ENCODE measurements at regions not wholly inside any gene's neighbourhood (a gene's known extent, or its start where the extent isn't known, plus 50 kb on each side); places are given as distances from the start of the nearest gene placed in this dataset.

DNA sequence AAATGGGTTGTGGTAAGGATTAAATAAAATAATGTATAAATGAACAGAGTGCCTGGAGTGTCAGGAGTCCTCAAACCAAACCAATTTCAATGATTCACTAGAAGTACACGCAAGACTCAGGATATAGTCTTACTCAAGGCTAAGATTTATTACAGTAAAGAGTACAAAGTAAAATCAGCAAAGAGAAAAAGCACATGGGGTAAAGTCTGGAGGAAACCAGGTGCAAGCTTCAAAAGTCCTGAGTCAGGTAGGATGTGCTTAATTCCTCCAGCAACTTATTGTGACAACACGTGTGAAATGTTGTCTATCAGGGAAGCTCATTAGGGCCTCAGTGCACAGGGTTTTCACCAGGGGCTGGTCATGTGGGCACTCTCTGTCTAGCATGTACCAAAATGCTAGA lies 105.8 kb upstream of the NAP1L1 start:
- no peak overlapping the region for H3K27ac ChIP-seq
- Mint-ChIP-seq H3K4me1 (peaks cover 4% of the 10 kb centered on the region), H3K27ac (no peak overlapping the region), H3K27me3 (ENCODE audit: insufficient read depth, low read depth) (peaks cover 5% of the 10 kb centered on the region), H3K4me3 (no peak overlapping the region), H3K36me3 (no peaks in the 10 kb centered on the region), H3K9me3 (no peaks in the 10 kb centered on the region)
- no peak for DNase-seq (ENCODE audit: low spot score)
- no peaks in the 10 kb centered on the region for H3K36me3 ChIP-seq
- no peaks in the 10 kb centered on the region for H3K27me3 ChIP-seq
- peaks cover 5% of the 10 kb centered on the region for H3F3A ChIP-seq (ENCODE audit: low read depth)
- no peaks in the 10 kb centered on the region for H3K9me3 ChIP-seq (ENCODE audit: low read depth)
- TF ChIP-seq, protein P1, sequence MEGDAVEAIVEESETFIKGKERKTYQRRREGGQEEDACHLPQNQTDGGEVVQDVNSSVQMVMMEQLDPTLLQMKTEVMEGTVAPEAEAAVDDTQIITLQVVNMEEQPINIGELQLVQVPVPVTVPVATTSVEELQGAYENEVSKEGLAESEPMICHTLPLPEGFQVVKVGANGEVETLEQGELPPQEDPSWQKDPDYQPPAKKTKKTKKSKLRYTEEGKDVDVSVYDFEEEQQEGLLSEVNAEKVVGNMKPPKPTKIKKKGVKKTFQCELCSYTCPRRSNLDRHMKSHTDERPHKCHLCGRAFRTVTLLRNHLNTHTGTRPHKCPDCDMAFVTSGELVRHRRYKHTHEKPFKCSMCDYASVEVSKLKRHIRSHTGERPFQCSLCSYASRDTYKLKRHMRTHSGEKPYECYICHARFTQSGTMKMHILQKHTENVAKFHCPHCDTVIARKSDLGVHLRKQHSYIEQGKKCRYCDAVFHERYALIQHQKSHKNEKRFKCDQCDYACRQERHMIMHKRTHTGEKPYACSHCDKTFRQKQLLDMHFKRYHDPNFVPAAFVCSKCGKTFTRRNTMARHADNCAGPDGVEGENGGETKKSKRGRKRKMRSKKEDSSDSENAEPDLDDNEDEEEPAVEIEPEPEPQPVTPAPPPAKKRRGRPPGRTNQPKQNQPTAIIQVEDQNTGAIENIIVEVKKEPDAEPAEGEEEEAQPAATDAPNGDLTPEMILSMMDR (IDR thresholded peaks at IDR 0.05): no peak
- TF ChIP-seq EZH2phosphoT487 (IDR thresholded peaks at IDR 0.05): no peak
- TF ChIP-seq EZH2 (IDR thresholded peaks at IDR 0.05): no peak
- H3K4me1 ChIP-seq: peaks cover 14% of the 10 kb centered on the region
- no peak overlapping the region for H3K4me3 ChIP-seq
- no peaks in the 10 kb centered on the region for H4K20me1 ChIP-seq (ENCODE audit: low read depth)
- H3K79me2 ChIP-seq (ENCODE audit: low read depth): no peaks in the 10 kb centered on the region
- H3K9ac ChIP-seq: no peak overlapping the region
- H3K4me2 ChIP-seq: no peak overlapping the region
- no peak overlapping the region for H2AFZ ChIP-seq (replicated peaks)

DNA sequence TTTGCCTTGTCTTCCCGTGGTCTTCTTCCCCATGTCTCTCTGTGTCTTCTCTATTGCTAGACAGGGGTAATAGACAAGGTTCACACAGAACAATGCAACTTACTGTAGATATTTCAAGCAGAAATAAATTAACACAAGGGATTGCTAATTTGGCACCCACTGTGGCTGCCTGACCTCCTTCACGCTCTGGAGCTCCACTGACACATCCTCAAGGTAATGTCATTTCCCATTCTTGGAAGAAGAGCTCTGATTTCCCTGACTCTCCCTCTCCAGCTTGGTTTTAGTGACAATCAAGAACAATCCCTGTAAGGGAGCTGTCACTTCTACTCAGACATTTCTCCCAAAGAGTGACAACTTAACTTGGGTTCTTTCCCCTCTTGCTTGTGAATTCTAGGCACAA lies 105.4 kb upstream of the NAP1L1 start:
- H3K27ac Mint-ChIP-seq: no peak overlapping the region
- no peaks in the 10 kb centered on the region for H3K36me3 ChIP-seq
- H3K27me3 ChIP-seq: no peaks in the 10 kb centered on the region
- no peaks in the 10 kb centered on the region for H3K79me2 ChIP-seq (ENCODE audit: low read depth)
- H3K9me3 Mint-ChIP-seq: no peaks in the 10 kb centered on the region
- no peak overlapping the region for H3K9ac ChIP-seq
- no peaks in the 10 kb centered on the region for H3K36me3 Mint-ChIP-seq
- no peak overlapping the region for H3K4me2 ChIP-seq
- H3K27me3 Mint-ChIP-seq (ENCODE audit: insufficient read depth, low read depth): peaks cover 5% of the 10 kb centered on the region
- DNase-seq (ENCODE audit: low spot score): no peak
- no peak overlapping the region for H3K4me3 Mint-ChIP-seq
- no peak overlapping the region for H3K4me3 ChIP-seq
- peaks cover 5% of the 10 kb centered on the region for H3F3A ChIP-seq (ENCODE audit: low read depth)
- no peaks in the 10 kb centered on the region for H3K9me3 ChIP-seq (ENCODE audit: low read depth)
- H2AFZ ChIP-seq (replicated peaks): no peak overlapping the region
- H3K4me1 Mint-ChIP-seq: peaks cover 4% of the 10 kb centered on the region
- H4K20me1 ChIP-seq (ENCODE audit: low read depth): no peaks in the 10 kb centered on the region
- TF ChIP-seq EZH2 (IDR thresholded peaks at IDR 0.05): no peak
- TF ChIP-seq, protein P1 (IDR thresholded peaks at IDR 0.05): no peak
- TF ChIP-seq EZH2phosphoT487 (IDR thresholded peaks at IDR 0.05): no peak
- no peak overlapping the region for H3K27ac ChIP-seq
- peaks cover 14% of the 10 kb centered on the region for H3K4me1 ChIP-seq

DNA sequence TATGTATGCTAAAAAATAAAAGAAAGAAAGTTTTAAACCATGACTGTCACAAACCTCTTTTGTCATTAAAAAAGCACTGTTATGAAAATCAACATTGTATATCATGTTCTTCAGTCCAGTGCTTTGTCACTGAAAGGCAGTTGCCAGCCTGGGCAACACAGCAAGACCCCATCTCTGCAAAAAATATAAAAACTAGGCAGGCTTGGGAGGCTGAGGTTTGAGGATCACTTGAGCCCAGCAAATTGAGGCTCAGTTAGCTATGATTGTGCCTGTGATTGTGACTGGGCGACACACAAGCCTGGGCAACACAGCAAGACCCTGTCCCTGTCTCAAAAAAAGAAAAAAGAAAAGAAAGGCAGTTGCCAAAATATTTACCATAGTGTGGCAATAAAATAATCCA lies 102.7 kb upstream of the NAP1L1 start:
- H3K79me2 ChIP-seq (ENCODE audit: low read depth): no peaks in the 10 kb centered on the region
- DNase-seq (ENCODE audit: low spot score): no peak
- peaks cover 7% of the 10 kb centered on the region for H3K27me3 Mint-ChIP-seq (ENCODE audit: insufficient read depth, low read depth)
- H3K4me3 Mint-ChIP-seq: no peak overlapping the region
- no peak overlapping the region for H3K4me2 ChIP-seq
- no peaks in the 10 kb centered on the region for H3K9me3 Mint-ChIP-seq
- H3K9ac ChIP-seq: no peak overlapping the region
- H3K36me3 Mint-ChIP-seq: no peaks in the 10 kb centered on the region
- H3K9me3 ChIP-seq (ENCODE audit: low read depth): no peaks in the 10 kb centered on the region
- H3K4me3 ChIP-seq: no peak overlapping the region
- H3K4me1 ChIP-seq: peaks cover 14% of the 10 kb centered on the region
- no peak overlapping the region for H2AFZ ChIP-seq (replicated peaks)
- TF ChIP-seq, protein P1 (IDR thresholded peaks at IDR 0.05): no peak
- TF ChIP-seq EZH2 (IDR thresholded peaks at IDR 0.05): no peak
- no peak for TF ChIP-seq EZH2phosphoT487 (IDR thresholded peaks at IDR 0.05)
- peaks cover 5% of the 10 kb centered on the region for H3F3A ChIP-seq (ENCODE audit: low read depth)
- H4K20me1 ChIP-seq (ENCODE audit: low read depth): no peaks in the 10 kb centered on the region
- no peak overlapping the region for H3K27ac Mint-ChIP-seq
- no peak overlapping the region for H3K27ac ChIP-seq
- H3K36me3 ChIP-seq: no peaks in the 10 kb centered on the region
- peaks cover 4% of the 10 kb centered on the region for H3K4me1 Mint-ChIP-seq
- no peaks in the 10 kb centered on the region for H3K27me3 ChIP-seq
